Spleen (tissue), 7 donors: ENCODE measurements at regions not wholly inside any gene's neighbourhood (a gene's known extent, or its start where the extent isn't known, plus 50 kb on each side); places are given as distances from the start of the nearest gene placed in this dataset.

Experiments used
- CTCF ChIP-seq, 11 experiments: fragments of 200-600 bp in 7 of 11; fragments of 450-650 bp in 4 of 11; sonication (generic) in 4 of 11; IDR thresholded peaks in 8 of 11; conservative IDR thresholded peaks in 3 of 11; 1 replicate in 7 of 11; 2 replicates in 4 of 11; pipeline versions ENCODE4 v1.4.0 to v1.8.0; 2016 to 2021; ENCODE audit warnings: antibody characterized with exemption in 11 of 11, inconsistent platforms in 4 of 11, mild to moderate bottlenecking in 1 of 11
- POLR2A ChIP-seq, 3 donors: fragments of 450-650 bp; IDR thresholded peaks; one replicate each; pipeline ENCODE4 v1.5.1; 2017; ENCODE audit warnings: antibody characterized with exemption in 3 of 3, mild to moderate bottlenecking in 1 of 3
- donor health status: DM: no; HTN: no; CAD: no; lungs with moderate emphysema.
- donor health status: DM: no; HTN: no; CAD: no.
- donor health status: DM: no; HTN: no; CAD: no.

- no peak for TF ChIP-seq CTCF (IDR thresholded peaks at IDR 0.05 in 8 of 11, conservative IDR thresholded peaks at IDR 0.05 in 3 of 11)
- TF ChIP-seq POLR2A (IDR thresholded peaks at IDR 0.05) = no peak
Measured at GRCh38 chr7:114155116-114156110, 236.6 kb upstream of the PPP1R3A start.
